ENCODE measurements at regions not wholly inside any gene's neighbourhood (a gene's known extent, or its start where the extent isn't known, plus 50 kb on each side); places are given as distances from the start of the nearest gene placed in this dataset.

- no peak overlapping the region for H2AFZ ChIP-seq (ENCODE audit: low read depth, low read length)
- CTCF ChIA-PET, result no interaction called here
- POLR2A ChIA-PET, result no interaction called here
- TF ChIP-seq MYC (IDR thresholded peaks at IDR 0.05; ENCODE audit: low read depth, low read length), result no peak
- no peak for TF ChIP-seq GATA2 (IDR thresholded peaks at IDR 0.05; ENCODE audit: insufficient read depth, insufficient read length, low read depth, low read length)
- TF ChIP-seq FOS (IDR thresholded peaks at IDR 0.05; ENCODE audit: borderline replicate concordance, insufficient read depth, low read length), result no peak
- TF ChIP-seq EZH2 (IDR thresholded peaks at IDR 0.05; ENCODE audit: borderline replicate concordance, low read depth, low read length, severe bottlenecking), result no peak
- no peak for TF ChIP-seq POLR2AphosphoS5 (IDR thresholded peaks at IDR 0.05; ENCODE audit: insufficient read depth, low read depth, low read length)
- no peak for TF ChIP-seq MAX (IDR thresholded peaks at IDR 0.05; ENCODE audit: insufficient read depth, insufficient read length)
- no peak for TF ChIP-seq JUN (IDR thresholded peaks at IDR 0.05; ENCODE audit: borderline replicate concordance, insufficient read depth, insufficient read length, low read depth)
- TF ChIP-seq, protein P1, sequence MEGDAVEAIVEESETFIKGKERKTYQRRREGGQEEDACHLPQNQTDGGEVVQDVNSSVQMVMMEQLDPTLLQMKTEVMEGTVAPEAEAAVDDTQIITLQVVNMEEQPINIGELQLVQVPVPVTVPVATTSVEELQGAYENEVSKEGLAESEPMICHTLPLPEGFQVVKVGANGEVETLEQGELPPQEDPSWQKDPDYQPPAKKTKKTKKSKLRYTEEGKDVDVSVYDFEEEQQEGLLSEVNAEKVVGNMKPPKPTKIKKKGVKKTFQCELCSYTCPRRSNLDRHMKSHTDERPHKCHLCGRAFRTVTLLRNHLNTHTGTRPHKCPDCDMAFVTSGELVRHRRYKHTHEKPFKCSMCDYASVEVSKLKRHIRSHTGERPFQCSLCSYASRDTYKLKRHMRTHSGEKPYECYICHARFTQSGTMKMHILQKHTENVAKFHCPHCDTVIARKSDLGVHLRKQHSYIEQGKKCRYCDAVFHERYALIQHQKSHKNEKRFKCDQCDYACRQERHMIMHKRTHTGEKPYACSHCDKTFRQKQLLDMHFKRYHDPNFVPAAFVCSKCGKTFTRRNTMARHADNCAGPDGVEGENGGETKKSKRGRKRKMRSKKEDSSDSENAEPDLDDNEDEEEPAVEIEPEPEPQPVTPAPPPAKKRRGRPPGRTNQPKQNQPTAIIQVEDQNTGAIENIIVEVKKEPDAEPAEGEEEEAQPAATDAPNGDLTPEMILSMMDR (IDR thresholded peaks at IDR 0.05; ENCODE audit: extremely low read depth in 1 of 2, insufficient read depth in 1 of 2, low read depth in 1 of 2, low read length in 2 of 2), result no peak
- no peak for TF ChIP-seq POLR2A (IDR thresholded peaks at IDR 0.05; ENCODE audit: low read depth, low read length)
- no peak for DNase-seq (ENCODE audit: low read depth, low spot score)
- no peak for FAIRE-seq
- no peaks in the 10 kb centered on the region for H3K79me2 ChIP-seq (ENCODE audit: control insufficient read depth, insufficient read depth, low read length)
- H3K4me2 ChIP-seq (ENCODE audit: insufficient read depth, low read length), result no peak overlapping the region
- H3K36me3 ChIP-seq (ENCODE audit: control insufficient read depth in 2 of 2, extremely low read depth in 1 of 2, insufficient read depth in 2 of 2, low read length in 2 of 2), result no peaks in the 10 kb centered on the region
- dilution Hi-C loops (cut with MboI; ENCODE audit: extremely low pct_ligation_motif_present, low sequenced_read_pairs) (no loop called here), intact Hi-C loops (cut with micrococcal nuclease) (no loop called here)
- H4K20me1 ChIP-seq (replicated peaks; ENCODE audit: control insufficient read depth, extremely low read depth, insufficient read depth, low read length), result no peaks in the 10 kb centered on the region
- H3K9ac ChIP-seq (replicated peaks; ENCODE audit: extremely low read depth, insufficient read depth, low read length), result no peak overlapping the region
- H3K9me1 ChIP-seq (replicated peaks; ENCODE audit: control insufficient read depth, extremely low read depth, insufficient read depth, low read length), result no peaks in the 10 kb centered on the region
- H3K9me3 ChIP-seq (replicated peaks; ENCODE audit: control insufficient read depth, insufficient read depth, low read length), result no peaks in the 10 kb centered on the region
- no peaks in the 10 kb centered on the region for H3K4me1 ChIP-seq (ENCODE audit: control insufficient read depth, extremely low read depth, insufficient read depth, low read length)
- BruUV-seq (replicated peaks), result no TSS peak
- H3K27ac ChIP-seq (ENCODE audit: insufficient read depth, low read depth, low read length), result no peak overlapping the region
- no peaks in the 10 kb centered on the region for H3K27me3 ChIP-seq (ENCODE audit: control insufficient read depth in 2 of 2, insufficient read depth in 2 of 2, low read length in 2 of 2)
- no peak overlapping the region for H3K4me3 ChIP-seq (replicated peaks in 1 of 3; ENCODE audit: insufficient read depth in 1 of 3, low read depth in 1 of 3, low read length in 3 of 3)
Observed at GRCh38 chr12:63208956-63209355, 58.0 kb upstream of the AVPR1A start.

Measured in endothelial cell of umbilical vein (primary cell).